ENCODE measurements at regions not wholly inside any gene's neighbourhood (a gene's known extent, or its start where the extent isn't known, plus 50 kb on each side); places are given as distances from the start of the nearest gene placed in this dataset.

DNA sequence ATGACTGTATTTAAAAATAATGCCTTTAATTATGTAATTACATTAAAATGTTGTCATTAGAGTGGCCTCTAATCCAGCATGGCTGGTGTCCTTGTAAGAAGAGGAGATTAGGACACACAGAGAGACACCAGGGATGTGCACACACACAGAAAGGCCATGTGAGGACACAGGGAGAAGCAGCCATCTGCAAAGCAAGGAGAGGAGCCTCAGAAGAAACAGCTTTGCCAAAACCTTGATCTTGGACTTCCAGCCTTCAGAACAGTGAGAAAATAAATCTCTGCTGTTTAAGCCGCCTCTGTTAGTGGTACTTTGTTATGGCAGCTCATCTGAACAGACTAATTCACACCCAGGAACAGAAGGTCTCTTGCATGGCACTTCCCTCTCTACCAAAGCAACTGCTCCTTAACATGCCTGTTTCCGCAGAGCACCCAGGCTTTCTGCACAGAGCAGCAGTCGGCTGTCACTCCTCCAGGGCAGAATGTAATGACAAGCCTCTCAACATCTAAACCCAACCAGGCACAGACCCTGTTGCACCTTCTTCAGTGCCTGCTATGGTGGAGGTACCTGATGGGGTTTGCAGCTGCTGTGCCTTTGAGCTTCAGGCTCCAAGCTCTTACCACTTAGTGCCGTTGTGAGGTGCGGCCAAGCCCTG is 377.7 kb downstream of the TDRD15 start:
- TF ChIP-seq, protein P1, sequence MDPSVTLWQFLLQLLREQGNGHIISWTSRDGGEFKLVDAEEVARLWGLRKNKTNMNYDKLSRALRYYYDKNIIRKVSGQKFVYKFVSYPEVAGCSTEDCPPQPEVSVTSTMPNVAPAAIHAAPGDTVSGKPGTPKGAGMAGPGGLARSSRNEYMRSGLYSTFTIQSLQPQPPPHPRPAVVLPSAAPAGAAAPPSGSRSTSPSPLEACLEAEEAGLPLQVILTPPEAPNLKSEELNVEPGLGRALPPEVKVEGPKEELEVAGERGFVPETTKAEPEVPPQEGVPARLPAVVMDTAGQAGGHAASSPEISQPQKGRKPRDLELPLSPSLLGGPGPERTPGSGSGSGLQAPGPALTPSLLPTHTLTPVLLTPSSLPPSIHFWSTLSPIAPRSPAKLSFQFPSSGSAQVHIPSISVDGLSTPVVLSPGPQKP (IDR thresholded peaks at IDR 0.05; ENCODE audit: borderline replicate concordance, low read depth, low read length) = no peak
- TF ChIP-seq, protein P2, sequence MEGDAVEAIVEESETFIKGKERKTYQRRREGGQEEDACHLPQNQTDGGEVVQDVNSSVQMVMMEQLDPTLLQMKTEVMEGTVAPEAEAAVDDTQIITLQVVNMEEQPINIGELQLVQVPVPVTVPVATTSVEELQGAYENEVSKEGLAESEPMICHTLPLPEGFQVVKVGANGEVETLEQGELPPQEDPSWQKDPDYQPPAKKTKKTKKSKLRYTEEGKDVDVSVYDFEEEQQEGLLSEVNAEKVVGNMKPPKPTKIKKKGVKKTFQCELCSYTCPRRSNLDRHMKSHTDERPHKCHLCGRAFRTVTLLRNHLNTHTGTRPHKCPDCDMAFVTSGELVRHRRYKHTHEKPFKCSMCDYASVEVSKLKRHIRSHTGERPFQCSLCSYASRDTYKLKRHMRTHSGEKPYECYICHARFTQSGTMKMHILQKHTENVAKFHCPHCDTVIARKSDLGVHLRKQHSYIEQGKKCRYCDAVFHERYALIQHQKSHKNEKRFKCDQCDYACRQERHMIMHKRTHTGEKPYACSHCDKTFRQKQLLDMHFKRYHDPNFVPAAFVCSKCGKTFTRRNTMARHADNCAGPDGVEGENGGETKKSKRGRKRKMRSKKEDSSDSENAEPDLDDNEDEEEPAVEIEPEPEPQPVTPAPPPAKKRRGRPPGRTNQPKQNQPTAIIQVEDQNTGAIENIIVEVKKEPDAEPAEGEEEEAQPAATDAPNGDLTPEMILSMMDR (conservative IDR thresholded peaks at IDR 0.05; ENCODE audit: low read depth, low read length) = no peak
- TF ChIP-seq RCOR1 (IDR thresholded peaks at IDR 0.05; ENCODE audit: insufficient replicate concordance, low read length) (no peak), POLR2A (IDR thresholded peaks at IDR 0.05; ENCODE audit: low read depth, low read length) (no peak), RAD21 (IDR thresholded peaks at IDR 0.05; ENCODE audit: low read length) (no peak), RFX5 (IDR thresholded peaks at IDR 0.05; ENCODE audit: low read depth, low read length) (no peak), SMC3 (IDR thresholded peaks at IDR 0.05; ENCODE audit: low read depth, low read length) (no peak), FOS (IDR thresholded peaks at IDR 0.05; ENCODE audit: low read depth, low read length) (no peak)

Data from IMR-90 (cell line).